Chondrocyte (in vitro differentiated cells): ENCODE measurements at regions not wholly inside any gene's neighbourhood (a gene's known extent, or its start where the extent isn't known, plus 50 kb on each side); places are given as distances from the start of the nearest gene placed in this dataset.

Experiments
- DNase-seq: peaks from one replicate; pipeline ENCODE4 v3.0.0; 2021; ENCODE audit warnings: mixed read lengths, low spot score
- H3K27ac Mint-ChIP-seq: one replicate; pipeline ENCODE4 v1.8.0; 2021; ENCODE audit warnings: mild to moderate bottlenecking, moderate library complexity, mixed read lengths; ENCODE audit not compliant: unreplicated experiment
- H3K27me3 Mint-ChIP-seq: 2 replicates; pipeline ENCODE4 v1.8.0; 2021; ENCODE audit warnings: low read depth, mixed read lengths
- H3K36me3 Mint-ChIP-seq: 2 replicates; pipeline ENCODE4 v1.8.0; 2021; ENCODE audit warnings: low read depth, mixed read lengths
- H3K4me1 Mint-ChIP-seq: 2 replicates; pipeline ENCODE4 v1.8.0; 2021; ENCODE audit warnings: low read depth, mild to moderate bottlenecking, mixed read lengths
- H3K4me3 Mint-ChIP-seq: one replicate; pipeline ENCODE4 v1.8.0; 2021; ENCODE audit warnings: mild to moderate bottlenecking, moderate library complexity, mixed read lengths; ENCODE audit not compliant: unreplicated experiment
- H3K9me3 Mint-ChIP-seq: 2 replicates; pipeline ENCODE4 v1.8.0; 2021; ENCODE audit warnings: low read depth, mixed read lengths
- TF ChIP-seq, protein P1 (sequence below): fragments of 200-600 bp; sonication (generic); IDR thresholded peaks from 2 replicates; pipeline ENCODE4 v1.5.0; 2021; ENCODE audit warnings: antibody characterized with exemption, mild to moderate bottlenecking, moderate library complexity

DNA sequence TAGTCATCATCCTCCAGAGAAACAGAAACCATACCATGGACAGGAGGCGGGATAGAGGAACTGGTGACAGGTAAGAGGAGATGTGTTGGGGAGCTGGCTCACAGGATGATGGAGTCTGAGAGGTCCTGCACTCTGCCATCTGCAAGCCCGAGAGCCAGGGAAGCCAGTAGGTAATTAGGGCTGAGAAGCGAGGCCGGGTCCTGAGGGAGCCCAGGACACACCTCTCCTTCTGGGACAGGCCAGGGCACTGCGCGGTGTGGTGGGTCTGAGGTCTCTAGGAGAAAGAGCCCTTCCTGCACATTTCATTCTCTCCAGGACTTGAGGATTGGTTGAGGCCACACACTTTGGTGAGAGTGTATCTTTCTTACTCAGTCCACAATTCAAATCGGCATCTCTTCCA is 415.5 kb downstream of the GLRX3 start:
- no peak for DNase-seq
- peaks cover 4% of the 10 kb centered on the region for H3K27me3 Mint-ChIP-seq
- H3K27ac Mint-ChIP-seq = no peak overlapping the region
- H3K9me3 Mint-ChIP-seq = peaks cover 24% of the 10 kb centered on the region
- H3K4me3 Mint-ChIP-seq = no peak overlapping the region
- TF ChIP-seq, protein P1, sequence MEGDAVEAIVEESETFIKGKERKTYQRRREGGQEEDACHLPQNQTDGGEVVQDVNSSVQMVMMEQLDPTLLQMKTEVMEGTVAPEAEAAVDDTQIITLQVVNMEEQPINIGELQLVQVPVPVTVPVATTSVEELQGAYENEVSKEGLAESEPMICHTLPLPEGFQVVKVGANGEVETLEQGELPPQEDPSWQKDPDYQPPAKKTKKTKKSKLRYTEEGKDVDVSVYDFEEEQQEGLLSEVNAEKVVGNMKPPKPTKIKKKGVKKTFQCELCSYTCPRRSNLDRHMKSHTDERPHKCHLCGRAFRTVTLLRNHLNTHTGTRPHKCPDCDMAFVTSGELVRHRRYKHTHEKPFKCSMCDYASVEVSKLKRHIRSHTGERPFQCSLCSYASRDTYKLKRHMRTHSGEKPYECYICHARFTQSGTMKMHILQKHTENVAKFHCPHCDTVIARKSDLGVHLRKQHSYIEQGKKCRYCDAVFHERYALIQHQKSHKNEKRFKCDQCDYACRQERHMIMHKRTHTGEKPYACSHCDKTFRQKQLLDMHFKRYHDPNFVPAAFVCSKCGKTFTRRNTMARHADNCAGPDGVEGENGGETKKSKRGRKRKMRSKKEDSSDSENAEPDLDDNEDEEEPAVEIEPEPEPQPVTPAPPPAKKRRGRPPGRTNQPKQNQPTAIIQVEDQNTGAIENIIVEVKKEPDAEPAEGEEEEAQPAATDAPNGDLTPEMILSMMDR = no peak
- no peaks in the 10 kb centered on the region for H3K36me3 Mint-ChIP-seq
- H3K4me1 Mint-ChIP-seq = no peaks in the 10 kb centered on the region

DNA sequence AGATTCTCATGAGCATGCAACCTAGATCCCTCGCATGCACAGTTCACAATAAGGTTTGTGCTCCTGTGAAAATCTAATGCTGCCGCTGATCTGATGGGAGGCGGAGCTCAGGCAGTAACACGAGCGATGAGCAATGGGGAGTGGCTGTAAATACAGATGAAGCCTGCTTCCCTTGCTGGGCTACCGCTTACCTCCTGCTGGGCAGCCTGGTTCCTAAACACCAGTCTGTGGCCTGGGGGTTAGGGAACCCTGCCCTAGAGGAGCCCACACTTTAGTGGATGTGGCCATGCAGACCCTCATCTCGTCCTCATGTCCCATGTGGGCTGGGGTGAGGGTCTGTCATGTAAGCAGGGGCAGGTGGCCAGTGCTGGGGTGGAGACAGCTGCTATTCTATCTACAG is 417.6 kb downstream of the GLRX3 start:
- no peak for DNase-seq
- TF ChIP-seq, protein P1 = no peak
- Mint-ChIP-seq H3K4me1 (no peaks in the 10 kb centered on the region), H3K27ac (no peak overlapping the region), H3K36me3 (no peaks in the 10 kb centered on the region), H3K9me3 (peaks cover 30% of the 10 kb centered on the region), H3K4me3 (no peak overlapping the region), H3K27me3 (no peaks in the 10 kb centered on the region)

DNA sequence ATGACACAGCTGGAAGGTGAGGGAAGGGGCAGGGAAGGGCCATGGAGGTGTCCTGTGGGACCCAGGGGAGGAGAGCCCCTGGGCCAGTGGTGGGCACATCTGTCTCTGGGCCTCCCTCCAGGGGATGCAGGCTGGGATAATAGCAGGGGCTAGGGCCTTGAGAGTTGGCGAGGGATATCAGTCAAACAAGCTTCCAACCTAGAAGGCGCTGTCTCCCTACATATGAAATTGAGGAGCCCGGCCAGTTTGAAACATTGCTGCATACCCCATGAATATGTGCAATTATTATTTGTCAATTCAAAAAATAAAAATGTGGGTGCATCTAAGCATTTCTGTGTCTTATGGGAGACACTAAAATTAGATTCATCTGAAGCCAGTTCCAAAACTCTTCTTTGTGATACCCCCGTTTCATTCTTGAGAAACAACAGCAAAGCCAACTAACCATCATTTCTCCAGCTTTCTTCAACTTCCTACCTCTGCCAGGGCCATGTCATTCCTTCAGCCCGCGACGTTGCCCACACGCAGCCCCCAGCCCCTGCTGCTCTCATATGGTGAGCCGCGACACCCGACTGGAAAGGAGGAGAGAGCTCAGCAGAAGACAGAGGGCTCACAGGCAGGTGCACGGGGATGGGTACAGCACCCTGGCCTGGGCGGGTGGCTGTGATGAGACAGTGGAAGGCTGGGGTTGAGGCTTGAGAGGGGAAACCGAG is 418.7 kb downstream of the GLRX3 start:
- Mint-ChIP-seq H3K27me3 (no peaks in the 10 kb centered on the region), H3K4me3 (no peak overlapping the region), H3K36me3 (no peaks in the 10 kb centered on the region), H3K9me3 (peaks cover 27% of the 10 kb centered on the region), H3K27ac (no peak overlapping the region), H3K4me1 (no peaks in the 10 kb centered on the region)
- DNase-seq = no peak
- TF ChIP-seq, protein P1 = no peak

DNA sequence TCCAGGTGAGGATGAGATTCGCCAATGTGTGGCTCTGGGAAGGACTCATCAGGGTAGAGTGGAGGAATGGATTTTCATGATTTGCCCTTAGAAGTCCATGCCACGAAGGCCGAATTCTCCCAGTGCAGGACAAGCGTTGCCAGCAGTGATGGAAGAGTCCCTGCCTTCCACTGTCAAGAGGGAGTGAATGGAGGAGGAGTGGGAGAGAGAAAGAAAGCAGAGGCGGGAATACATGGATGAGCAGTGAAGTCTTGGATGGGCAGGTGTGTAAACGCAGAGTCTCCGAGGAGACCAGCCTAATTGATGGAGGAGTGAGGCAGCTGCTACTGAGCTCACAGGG is 419.2 kb downstream of the GLRX3 start:
- DNase-seq = no peak
- Mint-ChIP-seq H3K36me3 (no peaks in the 10 kb centered on the region), H3K4me1 (no peaks in the 10 kb centered on the region), H3K4me3 (no peak overlapping the region), H3K9me3 (peaks cover 27% of the 10 kb centered on the region), H3K27me3 (no peaks in the 10 kb centered on the region), H3K27ac (no peak overlapping the region)
- TF ChIP-seq, protein P1 = no peak

DNA sequence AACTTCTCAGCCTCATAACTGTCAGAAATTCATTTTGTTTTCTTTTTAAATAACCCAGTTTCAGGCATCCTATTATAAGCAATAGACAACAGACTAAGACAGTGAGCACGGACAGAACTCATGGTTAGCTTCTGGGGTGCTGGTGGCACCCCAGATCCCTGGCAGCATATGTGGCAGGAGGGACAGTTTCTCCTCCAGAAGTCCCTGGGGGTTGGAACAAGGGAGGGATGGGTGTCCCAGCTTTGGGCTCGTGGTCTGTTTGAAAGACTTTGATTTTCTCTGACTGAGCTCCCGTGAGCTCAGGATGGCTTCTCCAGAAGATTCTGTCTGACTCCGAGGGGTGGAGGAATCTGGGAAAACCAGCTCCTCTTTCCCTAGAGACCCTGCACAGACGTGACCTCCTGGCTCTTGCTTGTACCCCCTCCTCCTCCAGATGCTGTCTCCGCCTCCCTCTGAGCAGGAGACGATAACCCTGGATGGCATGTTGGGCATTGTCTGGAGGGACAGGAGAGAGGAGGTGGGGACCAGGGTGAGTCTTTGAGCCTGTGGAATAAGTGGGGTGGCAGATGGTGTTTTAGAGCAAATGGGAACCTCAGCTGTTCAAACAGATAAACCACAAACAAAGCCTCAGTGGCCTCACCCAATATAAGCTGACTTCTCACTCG is 421.1 kb downstream of the GLRX3 start:
- no peak overlapping the region for H3K4me3 Mint-ChIP-seq
- H3K27me3 Mint-ChIP-seq = no peaks in the 10 kb centered on the region
- H3K36me3 Mint-ChIP-seq = no peaks in the 10 kb centered on the region
- H3K27ac Mint-ChIP-seq = no peak overlapping the region
- peaks cover 23% of the 10 kb centered on the region for H3K9me3 Mint-ChIP-seq
- H3K4me1 Mint-ChIP-seq = no peaks in the 10 kb centered on the region
- TF ChIP-seq, protein P1 = no peak
- DNase-seq = no peak
